ENCODE measurements at regions not wholly inside any gene's neighbourhood (a gene's known extent, or its start where the extent isn't known, plus 50 kb on each side); places are given as distances from the start of the nearest gene placed in this dataset.

- TF ChIP-seq POLR2A (IDR thresholded peaks at IDR 0.05) (no peak), CTCF (IDR thresholded peaks at IDR 0.05 in 4 of 5, conservative IDR thresholded peaks at IDR 0.05 in 1 of 5) (no peak)
Measured at GRCh38 chr11:27229511-27230191, 133.4 kb downstream of the CCDC34 start.

Data from gastrocnemius medialis (tissue), 4 donors.